ENCODE measurements at regions not wholly inside any gene's neighbourhood (a gene's known extent, or its start where the extent isn't known, plus 50 kb on each side); places are given as distances from the start of the nearest gene placed in this dataset.

- no peak for TF ChIP-seq CREB1 (CRISPR knock-in tag; IDR thresholded peaks at IDR 0.05; ENCODE audit: low read depth)
- no peak for TF ChIP-seq CTCF (conservative IDR thresholded peaks at IDR 0.05; ENCODE audit: low read depth in 2 of 2)
- TF ChIP-seq, protein P1, sequence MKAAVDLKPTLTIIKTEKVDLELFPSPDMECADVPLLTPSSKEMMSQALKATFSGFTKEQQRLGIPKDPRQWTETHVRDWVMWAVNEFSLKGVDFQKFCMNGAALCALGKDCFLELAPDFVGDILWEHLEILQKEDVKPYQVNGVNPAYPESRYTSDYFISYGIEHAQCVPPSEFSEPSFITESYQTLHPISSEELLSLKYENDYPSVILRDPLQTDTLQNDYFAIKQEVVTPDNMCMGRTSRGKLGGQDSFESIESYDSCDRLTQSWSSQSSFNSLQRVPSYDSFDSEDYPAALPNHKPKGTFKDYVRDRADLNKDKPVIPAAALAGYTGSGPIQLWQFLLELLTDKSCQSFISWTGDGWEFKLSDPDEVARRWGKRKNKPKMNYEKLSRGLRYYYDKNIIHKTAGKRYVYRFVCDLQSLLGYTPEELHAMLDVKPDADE (IDR thresholded peaks at IDR 0.05): no peak
- no peak for TF ChIP-seq POLR2AphosphoS5 (IDR thresholded peaks at IDR 0.05; ENCODE audit: low read depth)
- TF ChIP-seq EZH2phosphoT487 (IDR thresholded peaks at IDR 0.05; ENCODE audit: unreplicated experiment): no peak
- no peak for TF ChIP-seq REST (IDR thresholded peaks at IDR 0.05; ENCODE audit: unreplicated experiment)
- no peak for TF ChIP-seq JUNB (IDR thresholded peaks at IDR 0.05; ENCODE audit: unreplicated experiment)
- no peak for TF ChIP-seq EZH2 (IDR thresholded peaks at IDR 0.05; ENCODE audit: low read depth, unreplicated experiment)
- no peak for TF ChIP-seq STAT1 (IDR thresholded peaks at IDR 0.05; ENCODE audit: unreplicated experiment)
Observed at GRCh38 chr6:144855375-144855774, 570.2 kb downstream of the UTRN start.

All from GM23338 (cell line).